Stimulated activated CD4-positive, alpha-beta T cell treated with anti-CD3 and anti-CD28 coated beads, Interleukin-12 subunit alpha, Interleukin-12 subunit beta, amount 100 ng/mL, for 48 hours (primary cell): ENCODE measurements at regions not wholly inside any gene's neighbourhood (a gene's known extent, or its start where the extent isn't known, plus 50 kb on each side); places are given as distances from the start of the nearest gene placed in this dataset.
"Not testable (repeated sequence)": the region's sequence is repeated elsewhere in the genome, so short reads cannot be mapped to it uniquely, and the experiment has no call there.

Source experiments
- DNase-seq, 3 donors: peaks; one replicate each; pipeline ENCODE4 v3.0.0-alpha.2; 2020; ENCODE audit warnings: low read depth in 2 of 3, low spot score in 1 of 3

GRCh38 chr5:124136609-124137008, 609.8 kb downstream of the ZNF608 start:
- no peak for DNase-seq

GRCh38 chr5:124134941-124135340, 611.5 kb downstream of the ZNF608 start:
- no peak for DNase-seq

DNA sequence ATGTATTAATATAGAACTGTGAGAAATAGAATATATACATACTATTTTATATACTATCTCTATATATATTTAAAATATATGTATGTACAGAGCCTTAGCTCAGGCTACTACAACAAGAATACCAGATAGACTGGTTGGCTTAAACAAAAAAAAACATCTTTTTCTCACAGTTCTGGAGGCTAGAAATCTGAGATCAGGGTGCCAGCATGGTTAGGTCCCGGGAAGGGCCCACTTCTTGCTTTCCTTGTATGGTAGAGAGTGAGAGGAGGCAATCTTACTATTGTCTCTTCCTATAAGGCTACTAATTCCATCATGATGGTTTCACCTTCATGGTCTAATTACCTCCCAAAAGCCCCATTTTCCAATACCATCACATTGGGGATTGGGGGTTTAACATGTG, 613.0 kb downstream of the ZNF608 start:
- DNase-seq, result no peak

- DNase-seq, result no peak
Observed at GRCh38 chr5:124132843-124133242, 613.6 kb downstream of the ZNF608 start.

DNA sequence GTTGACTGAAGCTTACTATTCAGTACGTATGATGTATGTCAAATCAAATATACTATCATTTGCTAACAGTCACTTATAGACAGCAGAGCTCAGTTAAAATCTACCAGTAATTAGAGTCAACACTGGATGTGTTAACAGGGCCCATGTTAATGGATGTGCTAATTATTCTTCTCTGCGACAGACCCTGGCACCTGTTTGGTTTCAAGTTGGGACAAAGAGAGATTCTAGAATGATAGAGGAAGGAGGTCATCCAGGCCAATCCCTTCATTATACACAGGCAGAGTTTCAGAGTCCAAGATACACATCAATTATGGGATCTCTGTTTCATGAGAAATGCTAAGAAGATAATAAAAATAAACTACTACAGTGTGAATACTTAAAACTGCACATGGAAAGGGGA, 615.0 kb downstream of the ZNF608 start:
- no peak for DNase-seq

DNA sequence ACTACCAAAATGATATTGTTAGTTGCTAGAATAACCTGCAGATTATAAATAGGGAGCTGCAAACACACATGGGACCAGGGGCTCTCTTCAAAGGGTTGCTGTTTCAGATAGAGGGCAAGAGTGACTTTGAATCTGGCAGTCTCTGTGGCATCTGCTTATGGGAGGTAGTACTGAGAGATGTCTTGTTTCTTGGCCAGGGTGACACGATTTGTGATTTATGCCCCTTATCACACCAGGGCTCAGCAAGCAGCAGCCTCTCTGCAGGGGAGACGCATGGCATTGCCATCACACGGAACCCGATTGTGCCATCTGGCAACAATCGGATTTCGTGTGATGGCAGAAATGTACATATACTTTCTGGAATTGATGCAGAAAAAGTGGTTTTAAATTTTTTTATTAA, 615.6 kb downstream of the ZNF608 start:
- no peak for DNase-seq

- DNase-seq, result no peak
Observed at GRCh38 chr5:124128867-124129266, 616.9 kb downstream of the CSNK1G3 start.

GRCh38 chr5:124126504-124127217, 614.7 kb downstream of the CSNK1G3 start:
- DNase-seq, result no peak

- no peak for DNase-seq
Observed at GRCh38 chr5:124124711-124125229, 612.8 kb downstream of the CSNK1G3 start.

DNA sequence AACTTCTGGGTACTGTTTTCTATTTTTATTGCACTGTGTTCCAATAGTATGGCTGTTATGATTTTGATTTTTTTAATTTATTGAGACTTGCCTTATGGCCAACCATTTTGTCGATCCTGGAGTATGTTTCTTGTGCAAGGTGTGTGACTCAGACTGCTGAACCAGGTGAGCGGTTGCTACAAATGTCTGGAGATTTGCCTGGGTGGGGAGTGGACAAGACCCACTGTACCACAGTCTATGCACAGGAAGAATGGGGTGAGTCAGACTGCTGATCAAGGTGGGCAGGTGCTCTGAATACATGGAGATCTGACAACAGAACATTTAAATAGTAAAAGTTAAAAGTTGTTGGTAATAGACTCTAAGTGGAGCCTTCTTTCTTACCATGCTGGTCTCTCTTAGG, 609.2 kb downstream of the CSNK1G3 start:
- no peak for DNase-seq

- DNase-seq, result no peak
Observed at GRCh38 chr5:124114911-124115310, 602.9 kb downstream of the CSNK1G3 start.

GRCh38 chr5:124111886-124112285, 599.9 kb downstream of the CSNK1G3 start:
- no peak for DNase-seq

DNA sequence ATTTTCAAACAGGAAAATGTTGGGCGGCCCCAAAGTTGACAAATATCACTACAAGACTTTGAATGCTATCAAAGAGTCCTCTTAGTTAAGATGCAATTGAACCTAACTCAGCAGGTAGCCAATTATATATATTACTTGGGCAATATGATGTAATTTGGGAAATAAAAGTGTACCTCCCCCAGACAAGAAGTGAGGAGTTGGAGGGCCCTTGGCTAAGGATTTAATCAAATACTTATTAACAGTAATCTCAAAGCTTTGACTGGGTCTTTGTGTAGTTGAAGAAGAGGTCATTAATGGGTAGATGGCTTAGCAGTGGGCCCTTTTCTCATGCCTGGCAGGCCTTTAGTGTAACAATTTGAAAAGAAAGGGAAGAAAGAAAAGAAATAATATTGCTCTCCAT, 599.0 kb downstream of the CSNK1G3 start:
- no peak for DNase-seq

DNA sequence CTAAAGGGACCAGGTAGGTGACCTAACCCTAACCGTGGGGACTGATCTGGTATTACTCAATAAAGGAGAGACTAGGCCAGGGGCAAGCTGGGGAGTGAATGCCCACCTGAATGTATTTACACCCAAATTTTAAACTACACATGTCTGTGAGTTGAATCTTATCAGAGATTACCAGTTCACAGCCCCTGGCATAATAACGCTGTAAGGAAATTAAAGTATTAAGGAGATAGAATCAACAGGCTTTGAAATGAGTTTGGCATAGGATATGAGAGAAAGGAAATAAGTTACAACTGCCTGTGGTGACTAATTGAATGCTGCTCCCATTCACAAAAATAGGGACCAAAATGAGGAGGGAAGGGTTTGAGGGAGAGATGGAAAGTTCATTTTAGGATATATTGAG, 593.3 kb downstream of the CSNK1G3 start:
- DNase-seq, result no peak

GRCh38 chr5:124104821-124105220, 592.8 kb downstream of the CSNK1G3 start:
- DNase-seq, result no peak

DNA sequence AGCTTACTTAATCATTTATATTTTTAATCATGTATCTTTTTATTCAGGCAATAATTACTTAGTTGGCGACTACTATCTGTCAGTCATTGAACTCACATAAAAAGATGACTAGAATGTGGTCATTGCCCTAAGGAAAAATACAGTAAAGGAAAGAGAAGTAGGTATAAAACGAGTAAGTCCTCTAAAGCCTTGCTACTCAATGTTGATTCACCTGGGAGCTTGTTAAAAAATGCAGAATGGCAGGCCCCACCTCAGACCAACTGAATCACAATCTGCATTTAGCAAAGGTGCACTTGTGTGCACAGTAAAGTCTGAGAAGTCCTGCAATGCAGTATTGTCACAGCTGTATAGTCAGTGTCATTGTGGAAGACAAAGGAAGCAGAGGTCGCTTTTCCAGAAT, 592.4 kb downstream of the CSNK1G3 start:
- no peak for DNase-seq

GRCh38 chr5:124103671-124104070, 591.7 kb downstream of the CSNK1G3 start:
- no peak for DNase-seq

DNA sequence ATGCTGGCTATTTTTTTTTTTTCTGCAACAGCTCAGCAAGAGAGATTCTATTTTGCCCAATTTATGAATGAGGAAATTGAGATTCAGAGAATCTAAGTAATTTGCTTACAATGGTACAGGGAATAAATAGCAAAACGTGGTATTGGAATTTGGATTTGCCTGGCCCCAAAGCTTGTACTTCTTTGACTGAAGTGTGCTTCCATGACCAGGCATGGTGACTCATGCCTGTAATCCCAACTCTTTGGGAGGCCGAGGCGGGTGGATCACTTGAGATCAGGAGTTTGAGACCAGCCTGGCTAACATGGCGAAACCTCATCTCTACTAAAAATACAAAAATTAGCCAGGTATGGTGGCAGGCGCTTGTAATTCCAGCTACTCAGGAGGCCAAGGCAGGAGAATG, 591.1 kb downstream of the CSNK1G3 start:
- DNase-seq, result not testable (repeated sequence)

DNA sequence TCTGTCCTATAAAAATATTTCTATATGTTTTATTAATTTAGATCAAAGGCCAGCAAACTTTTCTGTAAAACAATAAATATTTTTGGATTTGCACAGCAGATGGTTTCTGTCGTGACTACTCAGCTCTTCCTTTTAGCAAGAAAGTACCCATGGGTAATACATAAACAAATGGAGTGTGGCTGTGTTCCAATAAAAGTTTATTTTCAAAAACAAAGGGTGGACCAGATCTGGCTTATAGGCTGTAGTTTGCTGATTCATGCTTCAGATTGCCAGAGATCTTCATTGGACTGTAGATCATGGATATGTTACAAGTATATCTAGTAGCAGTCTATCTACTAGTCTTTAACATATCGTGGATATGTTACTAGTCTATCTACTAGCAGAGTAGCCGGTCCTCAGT, 590.5 kb downstream of the CSNK1G3 start:
- no peak for DNase-seq

- DNase-seq, result no peak
Observed at GRCh38 chr5:124093658-124094057, 581.7 kb downstream of the CSNK1G3 start.

DNA sequence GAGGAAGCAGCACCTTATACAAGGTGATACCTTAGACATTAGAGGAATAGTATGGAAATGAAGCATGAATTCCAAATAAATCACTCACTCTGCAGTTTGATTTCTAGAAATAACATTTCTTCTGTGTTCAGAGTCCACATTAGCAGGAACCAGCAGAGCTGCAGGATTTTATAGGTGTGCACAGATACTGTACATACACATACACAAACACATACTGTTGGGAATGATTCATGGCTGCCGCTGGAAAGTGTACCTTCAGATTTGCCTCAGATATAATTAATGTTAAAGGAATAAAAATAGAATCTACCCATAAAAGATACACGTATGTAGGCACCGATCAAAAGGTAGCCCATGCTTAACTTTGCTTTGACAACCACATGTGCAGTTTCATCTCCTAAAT, 578.1 kb downstream of the CSNK1G3 start:
- DNase-seq, result no peak

- no peak for DNase-seq
Observed at GRCh38 chr5:124089578-124089977, 577.6 kb downstream of the CSNK1G3 start.

GRCh38 chr5:124088289-124089032, 576.5 kb downstream of the CSNK1G3 start:
- DNase-seq, result no peak
